ENCODE measurements at regions not wholly inside any gene's neighbourhood (a gene's known extent, or its start where the extent isn't known, plus 50 kb on each side); places are given as distances from the start of the nearest gene placed in this dataset.

- TF ChIP-seq CTCF (IDR thresholded peaks at IDR 0.05), result no peak
- no peak for TF ChIP-seq POLR2A (IDR thresholded peaks at IDR 0.05)
Measured at GRCh38 chr7:25828468-25828867, 323.5 kb upstream of the NFE2L3 start.
